HepG2 (cell line): ENCODE measurements at regions not wholly inside any gene's neighbourhood (a gene's known extent, or its start where the extent isn't known, plus 50 kb on each side); places are given as distances from the start of the nearest gene placed in this dataset.
"Not testable (repeated sequence)": the region's sequence is repeated elsewhere in the genome, so short reads cannot be mapped to it uniquely, and the experiment has no call there.

Experiments
- ASH2L ChIP-seq: fragments of 300-600, 200-600 bp; sonication (generic); IDR thresholded peaks from 2 replicates; pipeline ENCODE4 v1.7.0; 2017; ENCODE audit warnings: low read depth, mild to moderate bottlenecking, moderate library complexity, mixed read lengths, low read length; ENCODE audit not compliant: insufficient read length
- CBFB ChIP-seq: sonication (generic); formaldehyde crosslinking; IDR thresholded peaks from 2 replicates; pipeline ENCODE4 v1.4.0; 2020; ENCODE audit warnings: missing genetic modification reagents
- CHD4 ChIP-seq: fragments of 200-600 bp; sonication (generic); IDR thresholded peaks from 2 replicates; pipeline ENCODE4 v1.7.0; 2017; ENCODE audit warnings: mild to moderate bottlenecking, low read length, borderline replicate concordance
- CREM ChIP-seq, 2 experiments: sonication (generic) in 1 of 2; formaldehyde crosslinking in 1 of 2; IDR thresholded peaks; 2 replicates each; pipeline versions ENCODE4 v1.4.0 to v1.6.1; 2016 to 2020; ENCODE audit warnings: antibody characterized with exemption in 1 of 2, mild to moderate bottlenecking in 1 of 2, missing genetic modification reagents in 1 of 2
- FOXA1 ChIP-seq, 2 experiments: fragments of 450-650 bp in 1 of 2; sonication (generic) in 1 of 2; formaldehyde crosslinking in 1 of 2; IDR thresholded peaks; 2 replicates each; pipeline versions ENCODE4 v1.4.0 to v1.6.1; 2016 to 2020; ENCODE audit warnings: missing genetic modification reagents in 1 of 2
- HMG20A ChIP-seq: IDR thresholded peaks from 2 replicates; pipeline ENCODE4 v1.6.1; 2016; ENCODE audit warnings: borderline replicate concordance
- IRF2 ChIP-seq: IDR thresholded peaks from 2 replicates; pipeline ENCODE4 v1.6.1; 2018; ENCODE audit warnings: missing genetic modification reagents, missing compliant biosample characterization
- IRF9 ChIP-seq: sonication (generic); formaldehyde crosslinking; IDR thresholded peaks from 2 replicates; pipeline ENCODE4 v1.8.0; 2022; ENCODE audit warnings: missing genetic modification reagents, mild to moderate bottlenecking, borderline replicate concordance
- MED13 ChIP-seq: sonication (generic); formaldehyde crosslinking; IDR thresholded peaks from 2 replicates; pipeline ENCODE4 v1.5.0; 2020; ENCODE audit warnings: missing genetic modification reagents
- RERE ChIP-seq: IDR thresholded peaks from 2 replicates; pipeline ENCODE4 v1.6.1; 2016; ENCODE audit warnings: low read depth, missing genetic modification reagents, missing compliant biosample characterization
- TARDBP ChIP-seq: sonication (generic); formaldehyde crosslinking; IDR thresholded peaks from 2 replicates; pipeline ENCODE4 v1.8.0; 2022; ENCODE audit warnings: mild to moderate bottlenecking, missing genetic modification reagents
- TRIM24 ChIP-seq: sonication (generic); formaldehyde crosslinking; IDR thresholded peaks from 2 replicates; pipeline ENCODE4 v1.8.0; 2022; ENCODE audit warnings: mild to moderate bottlenecking, missing genetic modification reagents
- ZBTB20 ChIP-seq: sonication (generic); formaldehyde crosslinking; IDR thresholded peaks from 2 replicates; pipeline ENCODE4 v1.8.1; 2023; ENCODE audit warnings: missing genetic modification reagents, low read depth, mild to moderate bottlenecking, borderline replicate concordance
- ZBTB7A ChIP-seq: sonication (generic); formaldehyde crosslinking; IDR thresholded peaks from 2 replicates; pipeline ENCODE4 v1.8.0; 2022; ENCODE audit warnings: mild to moderate bottlenecking, missing genetic modification reagents
- ZFY ChIP-seq: sonication (generic); formaldehyde crosslinking; IDR thresholded peaks from 2 replicates; pipeline ENCODE4 v1.4.0; 2020; ENCODE audit warnings: missing genetic modification reagents
- ZMYM4 ChIP-seq: sonication (generic); formaldehyde crosslinking; IDR thresholded peaks from 2 replicates; pipeline ENCODE4 v1.8.1; 2023; ENCODE audit warnings: mild to moderate bottlenecking, missing genetic modification reagents
- ZNF160 ChIP-seq: sonication (generic); formaldehyde crosslinking; IDR thresholded peaks from 2 replicates; pipeline ENCODE4 v1.8.0; 2022; ENCODE audit warnings: mild to moderate bottlenecking, inconsistent platforms, missing genetic modification reagents
- ZNF274 ChIP-seq: sonication (generic); formaldehyde crosslinking; IDR thresholded peaks from 2 replicates; pipeline ENCODE4 v1.5.1; 2020; ENCODE audit warnings: mild to moderate bottlenecking, missing genetic modification reagents
- ZNF816 ChIP-seq: sonication (generic); formaldehyde crosslinking; IDR thresholded peaks from 2 replicates; pipeline ENCODE4 v1.8.0; 2022; ENCODE audit warnings: missing genetic modification reagents, mild to moderate bottlenecking, borderline replicate concordance
- TF ChIP-seq, protein P1 (sequence below): sonication (generic); formaldehyde crosslinking; conservative IDR thresholded peaks from 2 replicates; pipeline ENCODE4 v1.8.0; 2022; ENCODE audit warnings: mild to moderate bottlenecking, moderate library complexity, missing genetic modification reagents

DNA sequence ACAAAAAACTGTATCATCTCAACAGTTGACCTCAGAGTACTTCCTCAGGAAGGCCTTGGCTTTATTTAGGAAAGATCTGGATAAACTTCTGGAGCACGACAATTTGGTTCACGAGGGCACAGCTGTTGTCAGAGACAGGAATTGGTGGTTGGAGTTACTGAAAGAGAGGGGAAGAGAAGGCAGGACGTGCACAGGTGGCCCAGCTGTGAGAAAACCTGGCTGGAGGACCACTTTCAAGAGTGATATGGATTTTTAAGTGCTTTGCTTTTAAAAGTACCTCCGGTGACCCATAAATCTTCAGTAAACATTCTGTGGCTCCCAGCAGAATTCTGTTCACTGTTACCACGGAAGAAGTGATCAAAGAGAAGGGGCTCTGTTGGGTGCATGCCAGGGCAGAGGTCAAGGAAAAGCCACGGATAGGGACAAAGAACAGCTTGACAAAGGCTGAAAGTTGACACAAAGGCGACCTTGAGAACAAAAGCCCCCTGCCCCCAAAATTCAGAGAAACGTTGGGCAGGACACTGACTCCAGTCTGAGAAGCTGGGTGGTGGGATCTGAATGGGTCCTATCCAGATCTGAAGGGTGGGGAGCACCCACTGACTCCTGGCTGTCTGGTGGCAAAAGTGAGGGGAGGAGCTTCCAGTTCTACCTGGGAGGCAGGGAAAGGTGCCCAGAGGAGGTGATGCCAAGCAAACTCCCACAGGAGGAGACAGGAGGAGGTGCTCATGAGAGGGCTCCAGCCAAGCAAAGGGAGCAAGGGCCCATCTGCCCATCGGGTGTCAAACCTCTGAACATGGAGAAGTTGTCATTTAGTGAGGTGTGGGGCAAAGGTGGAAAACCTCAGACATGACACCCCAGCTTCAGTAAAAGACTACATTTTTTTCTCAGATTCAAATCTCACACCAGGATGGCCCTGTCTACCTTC lies 89.4 kb upstream of the UXS1 start (continued):
- TF ChIP-seq, protein P1, sequence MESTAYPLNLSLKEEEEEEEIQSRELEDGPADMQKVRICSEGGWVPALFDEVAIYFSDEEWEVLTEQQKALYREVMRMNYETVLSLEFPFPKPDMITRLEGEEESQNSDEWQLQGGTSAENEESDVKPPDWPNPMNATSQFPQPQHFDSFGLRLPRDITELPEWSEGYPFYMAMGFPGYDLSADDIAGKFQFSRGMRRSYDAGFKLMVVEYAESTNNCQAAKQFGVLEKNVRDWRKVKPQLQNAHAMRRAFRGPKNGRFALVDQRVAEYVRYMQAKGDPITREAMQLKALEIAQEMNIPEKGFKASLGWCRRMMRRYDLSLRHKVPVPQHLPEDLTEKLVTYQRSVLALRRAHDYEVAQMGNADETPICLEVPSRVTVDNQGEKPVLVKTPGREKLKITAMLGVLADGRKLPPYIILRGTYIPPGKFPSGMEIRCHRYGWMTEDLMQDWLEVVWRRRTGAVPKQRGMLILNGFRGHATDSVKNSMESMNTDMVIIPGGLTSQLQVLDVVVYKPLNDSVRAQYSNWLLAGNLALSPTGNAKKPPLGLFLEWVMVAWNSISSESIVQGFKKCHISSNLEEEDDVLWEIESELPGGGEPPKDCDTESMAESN: peak; percentile 63; the same call in 1 of the 2 replicates
- TF ChIP-seq CREM (IDR thresholded peaks at IDR 0.05) (peak; percentile 92), CBFB (CRISPR knock-in tag) (peak; percentile 90), TARDBP (CRISPR knock-in tag) (peak; percentile 23; the same call in 1 of the 2 replicates), IRF2 (CRISPR knock-in tag) (peak; percentile 81), HMG20A (CRISPR knock-in tag) (peak; percentile 96), ASH2L (peak; percentile 79), MED13 (CRISPR knock-in tag) (peak; percentile 76; the same call in 1 of the 2 replicates), ZBTB7A (CRISPR knock-in tag) (peak; percentile 99), ZMYM4 (CRISPR knock-in tag) (peak; percentile 90), ZNF816 (peak; percentile 72; the same call in 1 of the 2 replicates), ZBTB20 (CRISPR knock-in tag) (peak; percentile 60; the same call in 1 of the 2 replicates), ZNF160 (CRISPR knock-in tag) (peak; percentile 22; the same call in 1 of the 2 replicates), RERE (CRISPR knock-in tag) (peak; percentile 88), FOXA1 (CRISPR knock-in tag; IDR thresholded peaks at IDR 0.05) (peak; percentile 76), CHD4 (peak; percentile 87; the same call in 1 of the 2 replicates), IRF9 (CRISPR knock-in tag) (0 out of 2 replicates have a peak, but pooled peaks have one; percentile 45), ZFY (peak; percentile 30; the same call in 1 of the 2 replicates), ZNF274 (0 out of 2 replicates have a peak, but pooled peaks have one; percentile 9), TRIM24 (CRISPR knock-in tag) (peak; percentile 46; the same call in 1 of the 2 replicates)
- not testable (repeated sequence) for TF ChIP-seq CREM (CRISPR knock-in tag; IDR thresholded peaks at IDR 0.05); FOXA1 (IDR thresholded peaks at IDR 0.05)
